ENCODE measurements at regions not wholly inside any gene's neighbourhood (a gene's known extent, or its start where the extent isn't known, plus 50 kb on each side); places are given as distances from the start of the nearest gene placed in this dataset.

DNA sequence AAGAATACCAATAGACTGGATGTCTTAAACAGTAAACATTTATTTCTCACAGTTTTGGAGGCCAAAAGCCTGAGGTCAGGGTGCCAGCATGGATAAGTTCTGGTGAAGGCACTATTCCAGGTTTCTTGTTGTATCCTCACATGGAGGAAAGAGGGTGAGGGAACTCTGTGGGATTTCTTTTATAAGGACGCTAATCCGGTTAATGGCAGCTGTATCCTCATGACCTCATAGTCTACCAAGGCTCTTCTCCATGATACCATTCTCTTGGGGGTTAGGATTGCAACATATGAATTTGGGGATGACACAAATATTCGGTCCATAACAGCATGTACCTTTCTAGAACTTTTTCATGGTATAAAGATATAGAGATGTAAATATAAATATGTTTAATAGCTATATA lies 412.0 kb downstream of the LMO7 start:
- TF ChIP-seq, protein P1, sequence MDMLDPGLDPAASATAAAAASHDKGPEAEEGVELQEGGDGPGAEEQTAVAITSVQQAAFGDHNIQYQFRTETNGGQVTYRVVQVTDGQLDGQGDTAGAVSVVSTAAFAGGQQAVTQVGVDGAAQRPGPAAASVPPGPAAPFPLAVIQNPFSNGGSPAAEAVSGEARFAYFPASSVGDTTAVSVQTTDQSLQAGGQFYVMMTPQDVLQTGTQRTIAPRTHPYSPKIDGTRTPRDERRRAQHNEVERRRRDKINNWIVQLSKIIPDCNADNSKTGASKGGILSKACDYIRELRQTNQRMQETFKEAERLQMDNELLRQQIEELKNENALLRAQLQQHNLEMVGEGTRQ (IDR thresholded peaks at IDR 0.05; ENCODE audit: low read length) = no peak
- TF ChIP-seq BACH1 (IDR thresholded peaks at IDR 0.05; ENCODE audit: low read length) = no peak

Measured in H1 (cell line).